GM23248 (cell line): ENCODE measurements at regions not wholly inside any gene's neighbourhood (a gene's known extent, or its start where the extent isn't known, plus 50 kb on each side); places are given as distances from the start of the nearest gene placed in this dataset.

ENCODE experiments used
- DNase-seq: peaks from one replicate; pipeline ENCODE4 v3.0.0-alpha.2; 2015
- H2AFZ ChIP-seq: fragments of 200-600 bp; sonication (generic); 2 replicates; pipeline ENCODE4 v1.6.1; 2016; ENCODE audit warnings: antibody characterized with exemption
- H3F3A ChIP-seq: fragments of 200-600 bp; sonication (generic); 2 replicates; pipeline ENCODE4 v1.6.1; 2016; ENCODE audit warnings: mild to moderate bottlenecking, antibody characterized with exemption, mixed run types; ENCODE audit not compliant: insufficient read depth
- H3K27ac ChIP-seq: fragments of 200-600 bp; sonication (generic); 2 replicates; pipeline ENCODE4 v1.5.1; 2016; ENCODE audit warnings: mild to moderate bottlenecking
- H3K27me3 ChIP-seq: fragments of 200-600 bp; sonication (generic); replicated peaks from 2 replicates; pipeline ENCODE4 v1.6.1; 2016; ENCODE audit warnings: mild to moderate bottlenecking; ENCODE audit not compliant: insufficient read depth
- H3K36me3 ChIP-seq: fragments of 200-600 bp; sonication (generic); 2 replicates; pipeline ENCODE4 v1.6.1; 2016; ENCODE audit warnings: low read depth, mild to moderate bottlenecking
- H3K4me1 ChIP-seq: fragments of 200-600 bp; sonication (generic); 2 replicates; pipeline ENCODE4 v1.6.1; 2016; ENCODE audit warnings: mild to moderate bottlenecking; ENCODE audit not compliant: insufficient read depth
- H3K4me2 ChIP-seq: fragments of 200-600 bp; sonication (generic); one replicate; pipeline ENCODE4 v1.6.1; 2016; ENCODE audit warnings: mild to moderate bottlenecking; ENCODE audit not compliant: unreplicated experiment
- H3K4me3 ChIP-seq: fragments of 200-600 bp; sonication (generic); 2 replicates; pipeline ENCODE4 v1.5.1; 2016; ENCODE audit warnings: mild to moderate bottlenecking
- H3K79me2 ChIP-seq: fragments of 200-600 bp; sonication (generic); 2 replicates; pipeline ENCODE4 v1.6.1; 2016; ENCODE audit warnings: mild to moderate bottlenecking; ENCODE audit not compliant: insufficient read depth
- H3K9ac ChIP-seq: fragments of 200-600 bp; sonication (generic); 2 replicates; pipeline ENCODE4 v1.6.1; 2016; ENCODE audit warnings: mild to moderate bottlenecking
- H3K9me2 ChIP-seq: fragments of 200-600 bp; sonication (generic); 2 replicates; pipeline ENCODE4 v1.6.1; 2016; ENCODE audit warnings: mixed run types, mild to moderate bottlenecking, moderate library complexity; ENCODE audit not compliant: insufficient read depth
- H3K9me3 ChIP-seq: fragments of 200-600 bp; sonication (generic); one replicate; pipeline ENCODE4 v1.6.1; 2017; ENCODE audit warnings: low read depth
- H4K20me1 ChIP-seq: fragments of 200-600 bp; sonication (generic); 2 replicates; pipeline ENCODE4 v1.6.0; 2016; ENCODE audit not compliant: insufficient read depth
- EZH2 ChIP-seq: fragments of 200-600 bp; sonication (generic); IDR thresholded peaks from 2 replicates; pipeline ENCODE4 v1.6.1; 2018; ENCODE audit warnings: antibody characterized with exemption, mild to moderate bottlenecking; ENCODE audit not compliant: insufficient read depth, poor library complexity, severe bottlenecking
- EZH2phosphoT487 ChIP-seq: fragments of 200-600 bp; sonication (generic); IDR thresholded peaks from 2 replicates; pipeline ENCODE4 v1.6.1; 2018; ENCODE audit warnings: antibody characterized with exemption, moderate library complexity, mild to moderate bottlenecking, low read depth; ENCODE audit not compliant: insufficient read depth
- WGBS, 2 experiments: methylation state at CpG; one replicate each; pipeline ENCODE4 v1.1.6; 2015 to 2017; ENCODE audit warnings: low lambda C conversion rate in 2 of 2, low coverage in 1 of 2; ENCODE audit errors: missing lambda C conversion rate in 2 of 2; 5-methylcytosine and 5-hydroxymethylcytosine counted together
- in situ Hi-C: fragments of 300-500 bp; cut with MboI; formaldehyde crosslinking; loops from 2 replicates; pipeline ENCODE4 v1.15.0; 2020

- Histone ChIP-seq H2AFZ (peak overlapping the region; percentile 81), H3K4me1 (peaks cover 22% of the 10 kb centered on the region), H3K9me3 (no peaks in the 10 kb centered on the region), H3K4me2 (peak overlapping the region; percentile 70), H3K36me3 (no peaks in the 10 kb centered on the region), H3K4me3 (peak overlapping the region; percentile 66), H3K9me2 (no peaks in the 10 kb centered on the region), H4K20me1 (no peaks in the 10 kb centered on the region), H3F3A (peaks cover 24% of the 10 kb centered on the region), H3K9ac (peak overlapping the region; percentile 77), H3K27me3 (no peaks in the 10 kb centered on the region), H3K79me2 (no peaks in the 10 kb centered on the region), H3K27ac (peak overlapping the region; percentile 79)
- TF ChIP-seq EZH2 (no peak), EZH2phosphoT487 (no peak)
- DNase-seq = peak; percentile 87
- 1% methylated on average over 16 of the region's 16 CpGs for WGBS, 2 experiments
- in situ Hi-C loops = loop anchor here (5.0 kb wide), 1 partner anchor 101 kb away; no protein-coding TSS in a partner anchor
Measured at GRCh38 chr2:176553685-176554100, 284.5 kb downstream of the MTX2 start.

GRCh38 chr2:176554101-176555048 lies 285.1 kb downstream of the MTX2 start:
- Histone ChIP-seq H3K4me1 (peaks cover 22% of the 10 kb centered on the region), H3K36me3 (no peaks in the 10 kb centered on the region), H3K9ac (peak overlapping the region; percentile 77), H2AFZ (peak overlapping the region; percentile 81), H3K27ac (peak overlapping the region; percentile 79), H3K9me2 (no peaks in the 10 kb centered on the region), H3K79me2 (no peaks in the 10 kb centered on the region), H3K27me3 (no peaks in the 10 kb centered on the region), H3K4me2 (peak overlapping the region; percentile 70), H3K9me3 (no peaks in the 10 kb centered on the region), H4K20me1 (no peaks in the 10 kb centered on the region), H3F3A (peaks cover 24% of the 10 kb centered on the region), H3K4me3 (peak overlapping the region; percentile 66)
- peak; percentile 79 for DNase-seq
- 13% methylated on average over 17 of the region's 17 CpGs for WGBS, 2 experiments
- in situ Hi-C loops = loop anchor here (5.0 kb wide), 1 partner anchor 102 kb away; no protein-coding TSS in a partner anchor
- TF ChIP-seq EZH2phosphoT487 (no peak), EZH2 (no peak)

GRCh38 chr2:176555112-176555511 lies 285.9 kb downstream of the MTX2 start:
- Histone ChIP-seq H3K9me3 (no peaks in the 10 kb centered on the region), H4K20me1 (no peaks in the 10 kb centered on the region), H3K79me2 (no peaks in the 10 kb centered on the region), H3K9me2 (no peaks in the 10 kb centered on the region), H3K27me3 (no peaks in the 10 kb centered on the region), H2AFZ (no peak overlapping the region), H3F3A (peaks cover 24% of the 10 kb centered on the region), H3K4me3 (no peak overlapping the region), H3K36me3 (no peaks in the 10 kb centered on the region), H3K27ac (no peak overlapping the region), H3K9ac (no peak overlapping the region), H3K4me2 (no peak overlapping the region), H3K4me1 (peaks cover 27% of the 10 kb centered on the region)
- 59 to 62% methylated on average over 5 of the region's 5 CpGs for WGBS, 2 experiments
- TF ChIP-seq EZH2phosphoT487 = no peak
- no peak for TF ChIP-seq EZH2
- in situ Hi-C loops = no loop called here
- DNase-seq = no peak

- Histone ChIP-seq H3K9me3 (no peaks in the 10 kb centered on the region), H2AFZ (no peak overlapping the region), H3K4me3 (no peak overlapping the region), H4K20me1 (no peaks in the 10 kb centered on the region), H3K27ac (no peak overlapping the region), H3K27me3 (no peaks in the 10 kb centered on the region), H3K9ac (no peak overlapping the region), H3K79me2 (no peaks in the 10 kb centered on the region), H3K36me3 (no peaks in the 10 kb centered on the region), H3K9me2 (no peaks in the 10 kb centered on the region), H3F3A (peaks cover 24% of the 10 kb centered on the region), H3K4me2 (no peak overlapping the region), H3K4me1 (peaks cover 34% of the 10 kb centered on the region)
- no peak for DNase-seq
- 94 to 96% methylated on average over 13 of the region's 13 CpGs for WGBS, 2 experiments
- in situ Hi-C loops = no loop called here
- no peak for TF ChIP-seq EZH2phosphoT487
- no peak for TF ChIP-seq EZH2
Measured at GRCh38 chr2:176555781-176556180, 286.5 kb downstream of the MTX2 start.
